HG03520 (cell line): ENCODE measurements at regions not wholly inside any gene's neighbourhood (a gene's known extent, or its start where the extent isn't known, plus 50 kb on each side); places are given as distances from the start of the nearest gene placed in this dataset.
"Not testable (repeated sequence)": the region's sequence is repeated elsewhere in the genome, so short reads cannot be mapped to it uniquely, and the experiment has no call there.

Experiments used
- ATAC-seq: cut with Tn5 transposase; IDR thresholded peaks from one replicate; pipeline ENCODE4 v1.9.1; 2021; ENCODE audit warnings: mild to moderate bottlenecking, moderate library complexity; ENCODE audit not compliant: unreplicated experiment

DNA sequence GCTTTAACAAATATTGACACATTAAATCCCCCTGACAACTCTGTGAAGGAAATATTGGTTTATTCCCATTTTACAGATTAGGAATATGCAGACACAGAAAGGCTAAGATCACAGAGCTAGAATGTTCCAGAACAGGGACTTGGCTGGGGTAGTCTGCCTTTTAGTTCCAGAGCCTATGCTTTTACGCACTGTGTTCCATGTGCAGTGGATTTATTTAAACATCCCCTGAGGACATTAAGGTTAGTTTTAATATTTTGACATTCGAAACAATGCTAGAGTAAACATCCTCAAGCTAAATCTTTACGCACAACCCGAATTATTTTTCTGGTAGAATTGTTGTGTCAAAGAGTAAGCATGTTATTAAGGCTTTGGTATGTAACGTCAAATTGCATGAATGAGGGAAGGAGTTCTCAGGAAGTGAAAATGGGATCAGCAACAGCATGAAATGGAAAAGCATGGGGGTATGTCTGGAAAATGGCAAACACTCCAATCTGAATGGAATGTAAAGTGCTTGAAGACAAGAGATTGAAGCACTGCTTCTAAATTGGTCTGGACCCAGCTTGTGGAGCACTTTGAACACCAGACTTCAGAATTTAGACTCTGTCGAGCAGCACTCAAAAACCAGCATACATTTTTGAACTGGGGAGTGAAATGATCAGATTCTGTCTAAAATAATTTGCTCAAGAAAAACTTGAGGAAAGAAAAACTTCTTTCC, 429.9 kb downstream of the CD83 start:
- no peak for ATAC-seq

DNA sequence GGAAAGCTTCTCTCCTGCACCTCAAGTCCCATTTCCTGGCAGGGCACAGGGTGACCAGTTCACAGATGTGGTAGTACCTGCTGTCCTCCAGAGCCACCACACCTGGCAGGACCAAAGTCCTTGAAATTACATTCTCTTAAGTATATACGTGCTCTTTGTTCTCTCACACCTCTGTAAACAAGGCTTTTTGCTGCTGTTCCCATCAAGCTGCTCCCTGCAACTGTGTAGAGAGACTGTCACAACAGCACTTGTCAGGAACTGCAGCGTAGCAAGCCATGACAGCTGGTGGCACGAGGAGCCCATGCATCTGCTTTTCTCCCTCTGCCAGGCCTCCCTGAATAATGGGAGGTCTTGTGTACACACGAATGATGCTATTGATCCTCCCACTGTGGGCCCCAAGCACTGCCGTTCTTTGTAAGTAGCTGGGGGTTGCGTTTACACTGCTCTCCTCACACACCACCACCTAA, 431.8 kb downstream of the CD83 start:
- ATAC-seq: no peak

DNA sequence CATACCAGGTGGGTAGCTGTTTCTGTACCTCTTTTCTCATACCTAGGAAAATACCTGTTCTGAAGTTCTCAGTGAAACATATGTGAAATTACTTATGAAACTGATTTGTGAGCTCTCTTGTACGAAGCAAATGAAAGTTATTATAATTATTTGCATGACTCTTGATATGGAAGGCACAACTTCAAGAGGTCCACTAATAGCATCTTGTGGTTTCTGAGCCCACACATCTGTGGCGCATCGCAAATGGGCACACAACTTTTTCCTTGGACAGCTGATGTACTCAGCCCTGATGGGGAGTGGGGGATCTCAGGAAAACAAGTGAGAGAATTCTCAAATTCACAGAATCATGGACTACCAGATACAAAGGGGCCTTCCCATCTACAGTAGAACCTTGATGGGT, 432.3 kb downstream of the CD83 start:
- ATAC-seq: no peak

DNA sequence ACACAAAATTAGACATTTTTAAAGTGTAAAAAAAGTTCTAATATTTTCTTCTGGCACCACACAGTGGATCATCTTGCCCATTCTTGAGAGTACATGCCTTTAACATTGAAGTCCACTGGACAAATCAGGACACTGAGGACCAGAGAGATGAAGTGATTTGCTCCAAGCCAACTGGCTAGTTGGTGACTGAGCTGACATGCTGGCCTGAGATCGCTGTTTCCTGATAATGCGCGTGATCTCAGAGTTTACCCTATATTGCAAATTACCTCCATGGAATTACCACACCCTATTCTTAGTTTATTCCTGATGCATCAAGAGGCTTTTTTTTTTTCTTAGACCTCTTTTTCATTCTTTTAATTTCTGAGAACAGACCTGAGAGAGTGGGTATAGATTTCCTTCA, 432.8 kb downstream of the CD83 start:
- ATAC-seq: no peak

DNA sequence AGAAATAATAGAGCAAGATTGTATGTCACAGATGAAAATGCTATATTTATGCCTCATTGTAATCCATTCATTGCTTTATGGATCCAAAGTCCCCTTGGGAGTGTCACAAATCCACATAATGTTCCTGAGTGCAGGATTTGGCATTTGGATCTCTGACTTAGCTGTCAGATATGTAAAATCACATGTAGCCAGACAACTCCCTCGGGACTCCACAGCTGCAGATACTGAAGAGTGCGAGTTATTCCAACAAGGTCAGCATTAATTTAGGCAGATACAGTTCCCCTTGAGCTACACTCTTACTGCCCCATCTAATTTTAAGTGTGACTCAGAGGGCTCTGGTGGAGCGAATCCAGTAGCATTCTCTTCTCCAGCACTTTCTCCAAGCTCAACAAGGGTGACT, 433.2 kb downstream of the CD83 start:
- no peak for ATAC-seq

DNA sequence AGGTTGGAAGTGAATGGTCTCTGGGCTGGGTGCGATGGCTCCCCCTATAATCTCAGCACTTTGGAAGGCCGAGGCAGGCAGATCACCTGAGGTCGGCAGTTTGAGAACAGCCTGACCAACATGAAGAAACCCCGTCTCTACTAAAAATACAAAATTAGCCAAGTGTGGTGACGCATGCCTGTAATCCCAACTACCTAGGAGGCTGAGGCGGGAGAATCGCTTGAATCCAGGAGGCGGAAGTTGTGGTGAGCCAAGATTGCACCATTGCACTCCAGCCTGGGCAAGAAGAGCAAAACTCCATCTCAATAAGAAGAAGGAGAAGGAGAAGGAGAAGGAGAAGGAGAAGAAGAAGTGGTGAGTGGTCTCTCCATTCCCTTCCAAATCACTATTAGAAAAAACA, 434.0 kb downstream of the CD83 start:
- not testable (repeated sequence) for ATAC-seq

GRCh38 chr6:14552891-14553290, 435.3 kb downstream of the CD83 start:
- no peak for ATAC-seq

DNA sequence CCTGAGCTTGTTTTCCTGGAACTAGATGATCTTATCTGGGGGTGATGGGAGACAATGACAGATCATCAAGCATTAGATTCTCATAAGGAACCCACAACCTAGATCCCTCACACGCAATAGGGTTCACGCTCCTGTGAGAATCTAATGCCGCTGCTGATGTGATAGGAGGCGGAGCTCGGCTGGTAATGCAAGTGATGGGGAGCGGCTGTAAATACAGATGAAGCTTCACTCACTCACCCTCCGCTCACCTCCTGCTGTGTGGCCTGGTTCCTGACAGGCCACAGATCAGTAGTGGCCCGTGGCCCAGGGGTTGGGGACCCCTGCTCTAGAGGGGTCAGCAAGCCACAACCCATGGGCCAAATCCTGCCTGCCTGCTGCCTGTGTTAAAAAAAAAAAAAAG, 435.9 kb downstream of the CD83 start:
- ATAC-seq: no peak

GRCh38 chr6:14555804-14556203, 438.2 kb downstream of the CD83 start:
- no peak for ATAC-seq

GRCh38 chr6:14559746-14560536, 442.4 kb downstream of the CD83 start:
- no peak for ATAC-seq

DNA sequence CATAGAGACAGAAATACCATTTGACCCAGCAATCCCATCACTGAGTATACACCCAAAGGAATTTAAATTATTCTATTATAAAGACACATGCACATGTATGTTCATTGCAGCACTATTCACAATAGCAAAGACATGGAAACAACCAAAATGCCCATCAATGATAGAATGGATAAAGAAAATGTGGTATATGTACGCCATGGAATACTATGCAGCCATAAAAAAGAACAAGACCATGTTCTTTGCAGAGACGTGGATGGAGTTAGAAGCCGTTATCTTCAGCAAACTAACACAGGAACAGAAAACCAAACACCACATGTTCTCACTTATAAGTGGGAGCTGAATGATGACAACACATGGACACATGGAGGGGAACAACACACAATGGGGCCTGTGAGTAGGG, 444.0 kb downstream of the CD83 start:
- ATAC-seq: not testable (repeated sequence)

- ATAC-seq: no peak
Observed at GRCh38 chr6:14567842-14568241, 450.3 kb downstream of the CD83 start.

DNA sequence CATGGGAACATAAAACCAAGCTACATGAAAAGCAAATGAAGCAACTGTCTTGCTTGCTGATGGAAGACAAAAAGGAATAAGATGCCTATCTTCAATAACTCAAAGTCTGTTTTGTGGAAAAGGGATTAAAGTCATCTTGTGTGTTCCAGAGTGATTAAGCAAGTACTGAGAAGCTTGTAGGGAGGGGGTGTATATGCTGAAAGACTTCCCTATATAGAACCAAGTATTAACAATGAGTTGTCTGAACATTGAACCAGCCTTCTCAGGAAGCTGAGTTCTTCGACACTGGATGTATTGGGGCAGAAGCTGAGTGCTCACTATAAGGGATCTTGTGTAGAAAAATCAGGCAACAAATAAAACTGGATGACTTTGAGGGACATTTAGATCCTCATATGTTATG, 451.8 kb downstream of the CD83 start:
- no peak for ATAC-seq

- ATAC-seq: not testable (repeated sequence)
Observed at GRCh38 chr6:14569874-14570273, 452.3 kb downstream of the CD83 start.

DNA sequence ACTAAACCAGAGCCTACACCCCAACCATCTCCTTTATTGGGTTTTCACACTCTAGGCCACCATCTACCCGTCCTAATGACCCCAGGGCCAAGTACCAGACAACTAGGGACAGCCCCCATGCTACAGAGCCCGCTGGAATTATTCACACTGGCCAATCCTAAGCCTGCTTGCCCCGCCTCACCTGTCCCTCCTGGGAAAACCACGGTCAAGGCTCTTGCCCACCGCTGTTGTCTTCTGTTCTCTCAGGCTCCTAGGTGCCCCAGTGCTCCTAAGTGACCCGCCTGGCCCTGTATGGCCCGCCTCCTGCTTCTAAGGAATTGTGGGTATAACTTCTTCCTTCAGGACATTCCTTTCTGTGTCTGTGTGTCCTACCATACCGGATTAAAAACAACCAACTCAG, 453.4 kb downstream of the CD83 start:
- no peak for ATAC-seq

DNA sequence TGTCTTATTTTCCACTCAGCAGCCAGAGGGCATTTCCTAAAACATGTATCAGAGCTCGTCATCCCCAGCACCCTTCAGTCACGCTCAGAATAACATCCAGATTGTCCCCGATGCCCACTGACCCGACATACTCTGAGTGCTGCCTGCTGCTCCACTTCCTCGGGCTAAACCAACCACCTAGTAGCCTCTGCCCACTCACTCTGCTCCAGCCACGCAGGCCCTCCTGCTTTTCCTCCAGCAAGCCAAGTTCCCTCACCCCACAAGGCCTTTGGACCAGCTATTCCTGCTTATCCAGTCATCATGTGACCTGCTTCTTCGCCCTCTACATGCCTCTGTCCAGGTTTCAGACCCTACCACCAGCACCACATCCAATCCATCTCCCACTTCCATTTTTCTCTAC, 454.2 kb downstream of the CD83 start:
- no peak for ATAC-seq

DNA sequence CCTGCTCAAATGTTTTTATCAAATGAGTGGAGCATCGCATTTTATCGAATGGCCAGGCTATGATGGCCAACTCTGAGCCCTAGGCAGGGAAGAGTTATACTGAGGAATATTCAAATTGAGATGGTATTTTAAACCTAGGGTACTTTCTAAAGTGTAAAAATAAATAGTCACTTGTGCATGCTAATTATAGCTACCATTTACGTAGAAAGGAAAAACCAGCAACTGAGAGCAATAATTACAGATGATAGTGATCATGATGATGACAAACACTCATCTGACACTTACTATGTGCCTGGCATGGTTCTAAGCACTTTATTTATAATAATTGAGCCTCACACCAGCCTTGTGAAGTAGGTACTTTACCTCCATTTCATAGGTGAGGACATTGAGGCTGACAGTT, 455.7 kb downstream of the CD83 start:
- ATAC-seq: no peak

- no peak for ATAC-seq
Observed at GRCh38 chr6:14573703-14574290, 456.2 kb downstream of the CD83 start.

DNA sequence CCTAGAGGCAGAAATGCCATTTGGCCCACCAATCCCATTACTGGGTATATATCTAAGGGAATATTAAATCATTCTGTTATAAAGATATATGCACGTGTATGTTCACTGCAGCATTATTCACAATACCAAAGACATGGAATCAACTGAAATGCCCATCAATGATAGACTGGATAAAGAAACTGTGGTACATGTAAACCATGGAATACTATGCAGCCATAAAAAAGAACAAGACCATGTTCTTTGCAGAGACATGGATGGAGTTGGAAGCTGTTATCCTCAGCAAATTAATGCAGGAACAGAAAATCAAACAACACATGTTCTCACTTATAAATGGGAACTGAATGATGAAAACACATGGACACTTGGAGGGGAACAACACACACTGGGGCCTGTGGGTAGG, 458.4 kb downstream of the CD83 start:
- no peak for ATAC-seq

- ATAC-seq: no peak
Observed at GRCh38 chr6:14578994-14579393, 461.4 kb downstream of the CD83 start.

- no peak for ATAC-seq
Observed at GRCh38 chr6:14582749-14583148, 465.2 kb downstream of the CD83 start.

GRCh38 chr6:14583826-14584225, 466.3 kb downstream of the CD83 start:
- no peak for ATAC-seq
